HCT116 (cell line): ENCODE measurements at regions not wholly inside any gene's neighbourhood (a gene's known extent, or its start where the extent isn't known, plus 50 kb on each side); places are given as distances from the start of the nearest gene placed in this dataset.

Source experiments
- ATAC-seq: fragments of 200-7000 bp; cut with Tn5 transposase; 2 replicates; pipeline ENCODE4 v1.9.1; 2020; ENCODE audit warnings: mild to moderate bottlenecking, moderate library complexity
- BruUV-seq: library from RNA; stranded (reverse); fragments of 400-500 nt; replicated peaks from 2 replicates; lab custom pipeline; 2021; lab: Mats Ljungman, UMichigan
- CTCF ChIA-PET: fragments of 300-600 bp; sonication (Branson Sonifier 250); formaldehyde crosslinking; loops from one replicate; lab custom pipeline; 2021; ENCODE audit warnings: antibody characterized with exemption; lab: Charles Lee
- POLR2A ChIA-PET: fragments of 300-600, 350-600 bp; sonication (Branson Sonifier 250); formaldehyde crosslinking; loops from one replicate; lab custom pipeline; 2021; ENCODE audit warnings: antibody characterized with exemption; lab: Charles Lee
- RAD21 ChIA-PET, 2 experiments: fragments of 300-600 bp; sonication (Branson Sonifier 250); formaldehyde crosslinking; loops; one replicate each; lab custom pipeline; 2023; ENCODE audit warnings: low total read pairs in 2 of 2; ENCODE audit not compliant: uncharacterized antibody in 2 of 2, unreplicated experiment in 2 of 2, low non-redundant PET in 1 of 2; lab: Charles Lee
- DNase-seq: peaks from one replicate; pipeline ENCODE4 v3.0.0-alpha.2; 2010; ENCODE audit warnings: low read depth, low spot score
- H2AFZ ChIP-seq: fragments of 200-600 bp; shearing (Covaris generic), sonication (generic); 2 replicates; pipeline ENCODE4 v1.6.1; 2017; ENCODE audit warnings: low read depth, mixed run types, mixed read lengths, antibody characterized with exemption, low read length; ENCODE audit not compliant: poor library complexity, severe bottlenecking
- H3K27ac ChIP-seq: 2 replicates; pipeline ENCODE4 v1.5.1; 2012; ENCODE audit warnings: low read depth, low read length
- H3K27me3 ChIP-seq: fragments of 200-600 bp; sonication (generic); 2 replicates; pipeline ENCODE4 v1.6.1; 2016; ENCODE audit warnings: mixed run types, low read length, mixed read lengths; ENCODE audit not compliant: insufficient read depth
- H3K36me3 ChIP-seq, 2 experiments: fragments of 200-500 bp in 1 of 2; fragments of 200-600 bp in 1 of 2; sonication (Bioruptor generic) in 1 of 2; sonication (generic) in 1 of 2; 2 replicates each; pipeline versions ENCODE4 v1.5.1 to v1.6.1; 2014 to 2016; ENCODE audit warnings: low read length in 2 of 2, inconsistent platforms in 1 of 2, mixed read lengths in 1 of 2, mixed run types in 1 of 2; ENCODE audit not compliant: insufficient read depth in 2 of 2, control insufficient read depth in 1 of 2
- H3K4me1 ChIP-seq, 2 experiments: fragments of 200-600 bp in 1 of 2; sonication (generic) in 1 of 2; 2 replicates each; pipeline versions ENCODE4 v1.5.1 to v1.6.1; 2012 to 2017; ENCODE audit warnings: low read length in 2 of 2, inconsistent platforms in 1 of 2, mild to moderate bottlenecking in 1 of 2, mixed read lengths in 1 of 2, mixed run types in 1 of 2, moderate library complexity in 1 of 2; ENCODE audit not compliant: insufficient read depth in 2 of 2, control insufficient read depth in 1 of 2
- H3K4me2 ChIP-seq: fragments of 200-600 bp; sonication (generic); 2 replicates; pipeline ENCODE4 v1.6.1; 2017; ENCODE audit warnings: mixed run types, low read length, mixed read lengths
- H3K4me3 ChIP-seq, 2 experiments: fragments of 200-600 bp in 1 of 2; sonication (generic) in 1 of 2; replicated peaks in 1 of 2; 2 replicates each; pipeline ENCODE4 v1.5.1; 2011 to 2016; ENCODE audit warnings: low read length in 2 of 2, control low read depth in 1 of 2, low read depth in 1 of 2, mild to moderate bottlenecking in 1 of 2, mixed read lengths in 1 of 2, mixed run types in 1 of 2
- H3K79me2 ChIP-seq: fragments of 200-600 bp; sonication (generic); 2 replicates; pipeline ENCODE4 v1.6.1; 2017; ENCODE audit warnings: mild to moderate bottlenecking, mixed run types, low read length, moderate library complexity, mixed read lengths; ENCODE audit not compliant: insufficient read depth
- H3K9ac ChIP-seq: fragments of 200-600 bp; sonication (generic); 2 replicates; pipeline ENCODE4 v1.6.1; 2016; ENCODE audit warnings: low read length, mixed read lengths
- H3K9me2 ChIP-seq: fragments of 200-600 bp; sonication (generic), shearing (Covaris generic); 2 replicates; pipeline ENCODE4 v1.6.1; 2017; ENCODE audit warnings: mixed run types, mild to moderate bottlenecking, moderate library complexity; ENCODE audit not compliant: insufficient read depth
- H3K9me3 ChIP-seq, 2 experiments: fragments of 200-500 bp in 1 of 2; fragments of 200-600 bp in 1 of 2; sonication (Bioruptor generic) in 1 of 2; sonication (generic) in 1 of 2; 2 replicates each; pipeline ENCODE4 v1.6.1; 2014 to 2017; ENCODE audit warnings: low read length in 2 of 2, mixed read lengths in 2 of 2, inconsistent platforms in 1 of 2, low read depth in 1 of 2, mild to moderate bottlenecking in 1 of 2, mixed run types in 1 of 2, moderate library complexity in 1 of 2; ENCODE audit not compliant: control insufficient read depth in 1 of 2, insufficient read depth in 1 of 2
- H4K20me1 ChIP-seq: fragments of 200-600 bp; sonication (generic), shearing (Covaris generic); 2 replicates; pipeline ENCODE4 v1.6.1; 2017; ENCODE audit warnings: mixed run types, mild to moderate bottlenecking, moderate library complexity; ENCODE audit not compliant: insufficient read depth
- EGR1 ChIP-seq: IDR thresholded peaks from 2 replicates; pipeline ENCODE4 v1.6.1; 2012; ENCODE audit warnings: low read depth
- ELF1 ChIP-seq: IDR thresholded peaks from 2 replicates; pipeline ENCODE4 v1.6.1; 2012; ENCODE audit warnings: low read depth, borderline replicate concordance
- EZH2phosphoT487 ChIP-seq: fragments of 200-600 bp; IDR thresholded peaks from 2 replicates; pipeline ENCODE4 v1.6.1; 2018; ENCODE audit warnings: antibody characterized with exemption, borderline replicate concordance
- FOSL1 ChIP-seq: IDR thresholded peaks from 2 replicates; pipeline ENCODE4 v1.6.1; 2012; ENCODE audit warnings: low read depth
- JUND ChIP-seq: IDR thresholded peaks from 2 replicates; pipeline ENCODE4 v1.6.1; 2012
- POLR2A ChIP-seq: IDR thresholded peaks from 2 replicates; pipeline ENCODE4 v1.7.0; 2011; ENCODE audit warnings: borderline replicate concordance; ENCODE audit not compliant: insufficient read depth, insufficient read length; ENCODE audit errors: extremely low read depth
- RAD21 ChIP-seq: IDR thresholded peaks from 2 replicates; pipeline ENCODE4 v1.6.1; 2012; ENCODE audit warnings: low read depth, mild to moderate bottlenecking
- SIN3A ChIP-seq: IDR thresholded peaks from 2 replicates; pipeline ENCODE4 v1.6.1; 2012; ENCODE audit warnings: low read depth
- SRF ChIP-seq: IDR thresholded peaks from 2 replicates; pipeline ENCODE4 v1.6.1; 2012; ENCODE audit warnings: low read depth
- TCF7L2 ChIP-seq: IDR thresholded peaks from 2 replicates; pipeline ENCODE4 v1.7.0; 2011; ENCODE audit warnings: borderline replicate concordance, inconsistent platforms; ENCODE audit not compliant: insufficient read depth, insufficient read length; ENCODE audit errors: extremely low read depth
- YY1 ChIP-seq: IDR thresholded peaks from 2 replicates; pipeline ENCODE4 v1.6.1; 2011; ENCODE audit warnings: low read length, low read depth, moderate library complexity, mild to moderate bottlenecking; ENCODE audit not compliant: insufficient replicate concordance; ENCODE audit errors: extremely low read depth
- ZFX ChIP-seq: fragments of 450-650 bp; IDR thresholded peaks from 2 replicates; pipeline ENCODE4 v1.6.1; 2017
- ZNF274 ChIP-seq: fragments of 200-500 bp; sonication (Bioruptor generic); IDR thresholded peaks from 2 replicates; pipeline ENCODE4 v1.6.1; 2014; ENCODE audit warnings: mild to moderate bottlenecking, low read depth, low read length, inconsistent platforms
- intact Hi-C: fragments of 100-400 bp; cut with micrococcal nuclease; formaldehyde crosslinking; loops from 2 replicates; pipeline ENCODE4 v1.10.0; 2022
- TF ChIP-seq, protein P1 (sequence below): IDR thresholded peaks from 2 replicates; pipeline ENCODE4 v1.6.1; 2011; ENCODE audit warnings: mild to moderate bottlenecking, low read length, moderate library complexity; ENCODE audit not compliant: insufficient replicate concordance; ENCODE audit errors: extremely low read depth
- TF ChIP-seq, protein P2 (sequence below): IDR thresholded peaks from 2 replicates; pipeline ENCODE4 v1.6.1; 2012
- TF ChIP-seq, protein P3 (sequence below): IDR thresholded peaks from 2 replicates; pipeline ENCODE4 v1.6.1; 2012
- TF ChIP-seq, protein P4 (sequence below), 3 experiments: fragments of 200-600 bp in 1 of 3; sonication (generic) in 1 of 3; IDR thresholded peaks in 2 of 3; conservative IDR thresholded peaks in 1 of 3; 2 replicates each; pipeline ENCODE4 v1.5.1; 2012 to 2017; ENCODE audit warnings: low read depth in 2 of 3, low read length in 2 of 3, antibody characterized with exemption in 1 of 3, borderline replicate concordance in 1 of 3, control low read depth in 1 of 3, mild to moderate bottlenecking in 1 of 3, mixed read lengths in 1 of 3, mixed run types in 1 of 3, moderate library complexity in 1 of 3; ENCODE audit not compliant: insufficient read depth in 1 of 3

DNA sequence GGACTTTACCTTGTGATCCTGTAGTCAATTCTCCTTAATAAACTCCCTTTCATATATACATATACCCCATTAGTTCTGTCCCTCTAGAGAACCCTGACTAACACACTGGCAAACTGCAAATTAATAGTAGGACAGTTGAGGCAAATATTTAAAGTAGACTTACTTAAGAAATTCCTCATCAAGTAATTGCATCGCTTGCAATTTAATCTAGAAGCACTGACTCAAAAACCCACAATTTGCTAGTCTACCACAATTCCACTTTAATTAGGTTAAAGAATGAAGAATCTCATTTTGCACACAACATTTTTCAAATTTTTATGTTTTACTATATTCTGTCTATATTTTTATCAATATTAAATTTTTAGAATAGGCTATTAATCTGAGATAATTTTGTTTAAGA is 188.1 kb downstream of the PLOD2 start:
- Histone ChIP-seq H3K27ac (no peak overlapping the region), H2AFZ (no peak overlapping the region), H3K9me2 (no peaks in the 10 kb centered on the region), H3K4me2 (no peak overlapping the region), H3K4me3 (no peak overlapping the region), H3K27me3 (no peaks in the 10 kb centered on the region), H3K79me2 (no peaks in the 10 kb centered on the region), H3K9me3 (no peaks in the 10 kb centered on the region), H3K4me1 (no peaks in the 10 kb centered on the region), H4K20me1 (no peaks in the 10 kb centered on the region), H3K9ac (no peak overlapping the region), H3K36me3 (no peaks in the 10 kb centered on the region)
- TF ChIP-seq, protein P1, sequence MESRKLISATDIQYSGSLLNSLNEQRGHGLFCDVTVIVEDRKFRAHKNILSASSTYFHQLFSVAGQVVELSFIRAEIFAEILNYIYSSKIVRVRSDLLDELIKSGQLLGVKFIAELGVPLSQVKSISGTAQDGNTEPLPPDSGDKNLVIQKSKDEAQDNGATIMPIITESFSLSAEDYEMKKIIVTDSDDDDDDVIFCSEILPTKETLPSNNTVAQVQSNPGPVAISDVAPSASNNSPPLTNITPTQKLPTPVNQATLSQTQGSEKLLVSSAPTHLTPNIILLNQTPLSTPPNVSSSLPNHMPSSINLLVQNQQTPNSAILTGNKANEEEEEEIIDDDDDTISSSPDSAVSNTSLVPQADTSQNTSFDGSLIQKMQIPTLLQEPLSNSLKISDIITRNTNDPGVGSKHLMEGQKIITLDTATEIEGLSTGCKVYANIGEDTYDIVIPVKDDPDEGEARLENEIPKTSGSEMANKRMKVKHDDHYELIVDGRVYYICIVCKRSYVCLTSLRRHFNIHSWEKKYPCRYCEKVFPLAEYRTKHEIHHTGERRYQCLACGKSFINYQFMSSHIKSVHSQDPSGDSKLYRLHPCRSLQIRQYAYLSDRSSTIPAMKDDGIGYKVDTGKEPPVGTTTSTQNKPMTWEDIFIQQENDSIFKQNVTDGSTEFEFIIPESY = no peak
- TF ChIP-seq RAD21 (no peak), SRF (no peak), FOSL1 (no peak), SIN3A (no peak), EZH2phosphoT487 (no peak), ZNF274 (no peak), ELF1 (no peak), POLR2A (no peak), EGR1 (no peak), TCF7L2 (no peak), JUND (no peak), YY1 (no peak), ZFX (no peak)
- TF ChIP-seq, protein P2, sequence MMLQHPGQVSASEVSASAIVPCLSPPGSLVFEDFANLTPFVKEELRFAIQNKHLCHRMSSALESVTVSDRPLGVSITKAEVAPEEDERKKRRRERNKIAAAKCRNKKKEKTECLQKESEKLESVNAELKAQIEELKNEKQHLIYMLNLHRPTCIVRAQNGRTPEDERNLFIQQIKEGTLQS = no peak
- TF ChIP-seq, protein P3, sequence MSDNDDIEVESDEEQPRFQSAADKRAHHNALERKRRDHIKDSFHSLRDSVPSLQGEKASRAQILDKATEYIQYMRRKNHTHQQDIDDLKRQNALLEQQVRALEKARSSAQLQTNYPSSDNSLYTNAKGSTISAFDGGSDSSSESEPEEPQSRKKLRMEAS = no peak
- TF ChIP-seq, protein P4, sequence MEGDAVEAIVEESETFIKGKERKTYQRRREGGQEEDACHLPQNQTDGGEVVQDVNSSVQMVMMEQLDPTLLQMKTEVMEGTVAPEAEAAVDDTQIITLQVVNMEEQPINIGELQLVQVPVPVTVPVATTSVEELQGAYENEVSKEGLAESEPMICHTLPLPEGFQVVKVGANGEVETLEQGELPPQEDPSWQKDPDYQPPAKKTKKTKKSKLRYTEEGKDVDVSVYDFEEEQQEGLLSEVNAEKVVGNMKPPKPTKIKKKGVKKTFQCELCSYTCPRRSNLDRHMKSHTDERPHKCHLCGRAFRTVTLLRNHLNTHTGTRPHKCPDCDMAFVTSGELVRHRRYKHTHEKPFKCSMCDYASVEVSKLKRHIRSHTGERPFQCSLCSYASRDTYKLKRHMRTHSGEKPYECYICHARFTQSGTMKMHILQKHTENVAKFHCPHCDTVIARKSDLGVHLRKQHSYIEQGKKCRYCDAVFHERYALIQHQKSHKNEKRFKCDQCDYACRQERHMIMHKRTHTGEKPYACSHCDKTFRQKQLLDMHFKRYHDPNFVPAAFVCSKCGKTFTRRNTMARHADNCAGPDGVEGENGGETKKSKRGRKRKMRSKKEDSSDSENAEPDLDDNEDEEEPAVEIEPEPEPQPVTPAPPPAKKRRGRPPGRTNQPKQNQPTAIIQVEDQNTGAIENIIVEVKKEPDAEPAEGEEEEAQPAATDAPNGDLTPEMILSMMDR (IDR thresholded peaks at IDR 0.05 in 2 of 3, conservative IDR thresholded peaks at IDR 0.05 in 1 of 3; ENCODE audit: borderline replicate concordance in 1 of 3, insufficient read depth in 1 of 3, low read depth in 2 of 3, low read length in 2 of 3) = no peak
- ChIA-PET RAD21 (no interaction called here), CTCF (no interaction called here), POLR2A (no interaction called here)
- no peak for DNase-seq
- BruUV-seq = no TSS peak
- intact Hi-C loops = no loop called here
- ATAC-seq = no peak
